GM19372 (cell line): ENCODE measurements at regions not wholly inside any gene's neighbourhood (a gene's known extent, or its start where the extent isn't known, plus 50 kb on each side); places are given as distances from the start of the nearest gene placed in this dataset.

Source experiments
- ATAC-seq: cut with Tn5 transposase; IDR thresholded peaks from one replicate; pipeline ENCODE4 v1.9.1; 2021; ENCODE audit warnings: mild to moderate bottlenecking, low read depth, moderate library complexity; ENCODE audit not compliant: unreplicated experiment

DNA sequence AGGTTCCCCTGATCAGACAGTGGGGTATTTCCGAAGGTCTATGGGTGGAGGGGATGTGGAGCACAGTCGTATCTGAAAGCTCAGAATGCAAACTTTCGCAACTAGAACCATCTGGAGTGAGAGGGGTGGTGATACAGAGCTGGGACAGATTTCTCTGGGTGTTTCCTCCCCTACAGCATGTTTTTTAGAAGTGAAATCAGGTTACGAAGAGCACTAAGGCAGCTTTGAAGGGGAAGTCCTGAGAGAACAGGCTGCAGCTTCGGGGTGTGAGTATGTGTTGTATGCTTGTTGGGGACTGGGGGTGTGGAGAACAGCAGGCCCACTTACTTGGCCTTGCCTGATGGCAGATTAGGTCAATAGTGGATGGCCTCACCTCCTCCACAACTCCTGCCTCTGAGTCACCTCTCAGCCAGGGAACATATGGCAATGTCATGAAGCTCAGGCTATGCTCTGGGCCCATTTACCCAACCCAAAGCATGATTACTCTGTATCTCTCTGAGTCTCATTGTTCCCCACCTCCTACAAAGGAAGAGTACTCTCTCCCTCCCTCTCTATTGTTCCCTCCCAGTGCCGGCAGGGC lies 107.2 kb upstream of the RASGRP1 start:
- ATAC-seq, result peak; percentile 60

DNA sequence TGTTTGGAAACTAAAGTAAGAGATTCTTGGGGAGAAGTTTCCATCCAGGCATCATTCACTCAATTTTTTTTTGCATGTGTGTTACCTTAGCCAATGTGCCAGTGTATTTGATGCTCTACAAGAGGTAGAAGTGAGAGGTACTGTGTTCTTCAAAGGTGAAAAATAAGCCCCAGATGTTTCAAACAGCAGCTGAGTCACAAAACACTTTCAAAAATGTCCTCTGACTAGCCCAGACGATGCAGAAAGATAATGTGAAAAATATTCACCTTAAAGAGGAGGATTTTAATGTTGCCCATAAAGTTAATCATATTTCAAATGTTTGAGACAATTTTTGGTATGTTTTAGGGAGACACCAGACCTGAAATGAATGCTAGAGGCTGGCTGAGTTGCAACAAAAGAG lies 107.7 kb upstream of the RASGRP1 start:
- no peak for ATAC-seq

DNA sequence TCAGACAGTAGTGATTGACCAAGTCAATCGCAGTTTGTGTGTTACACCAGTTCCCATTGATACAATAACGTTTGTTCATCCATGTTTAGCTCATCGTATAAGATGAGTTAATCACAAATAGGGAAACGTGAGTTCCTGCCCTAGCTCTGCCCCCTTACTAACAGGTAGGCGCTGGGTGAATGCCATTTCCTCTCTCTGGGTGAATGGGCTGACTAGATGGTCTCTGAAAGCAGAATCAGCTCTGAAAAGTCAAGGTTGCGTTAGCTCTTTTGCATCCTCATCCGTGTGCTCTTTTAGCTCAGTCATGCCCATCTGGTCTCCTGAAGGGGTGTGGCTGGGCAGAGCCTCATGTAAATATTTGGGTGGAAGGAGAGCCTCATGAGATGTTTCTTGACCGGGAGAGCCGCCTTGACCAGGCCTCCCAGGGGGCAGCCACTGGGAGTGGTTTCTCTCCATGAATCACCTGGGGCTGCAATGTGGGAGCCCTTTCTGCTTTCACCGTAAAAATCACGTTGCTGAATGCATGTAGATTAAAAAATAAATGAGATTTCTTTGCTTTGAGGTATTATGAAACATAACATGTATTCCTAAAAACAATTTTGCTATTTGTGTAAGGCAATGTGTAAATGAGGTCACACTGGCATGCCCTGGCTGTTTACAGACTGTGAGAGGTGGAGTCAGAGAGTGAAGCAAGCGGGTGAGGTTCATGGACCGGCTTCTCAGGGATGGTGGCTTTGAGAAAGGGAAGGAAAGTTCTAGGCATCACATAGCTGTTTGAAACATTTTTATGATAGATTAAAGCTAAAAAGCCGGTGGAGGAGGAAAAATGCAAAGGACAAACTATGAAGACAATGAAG lies 108.4 kb upstream of the RASGRP1 start:
- no peak for ATAC-seq

DNA sequence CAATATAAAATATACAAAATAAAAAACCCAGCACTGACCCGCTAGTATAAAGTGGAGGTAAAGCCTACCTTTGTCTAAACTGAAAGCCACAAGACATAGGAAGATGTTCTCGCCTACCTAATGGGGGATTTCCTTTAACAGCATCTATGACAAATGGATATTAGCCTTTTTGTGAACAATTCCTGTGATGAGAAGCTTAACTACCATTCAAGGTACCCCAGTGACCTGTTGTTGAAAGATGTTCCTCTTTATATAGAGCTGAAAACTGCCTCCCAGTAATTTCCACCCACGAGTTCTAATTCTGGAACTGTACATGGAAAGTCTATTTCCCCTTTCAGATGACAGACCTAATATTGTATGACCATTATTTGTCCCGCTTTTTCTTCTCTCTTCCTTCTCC lies 109.8 kb upstream of the RASGRP1 start:
- ATAC-seq, result no peak

DNA sequence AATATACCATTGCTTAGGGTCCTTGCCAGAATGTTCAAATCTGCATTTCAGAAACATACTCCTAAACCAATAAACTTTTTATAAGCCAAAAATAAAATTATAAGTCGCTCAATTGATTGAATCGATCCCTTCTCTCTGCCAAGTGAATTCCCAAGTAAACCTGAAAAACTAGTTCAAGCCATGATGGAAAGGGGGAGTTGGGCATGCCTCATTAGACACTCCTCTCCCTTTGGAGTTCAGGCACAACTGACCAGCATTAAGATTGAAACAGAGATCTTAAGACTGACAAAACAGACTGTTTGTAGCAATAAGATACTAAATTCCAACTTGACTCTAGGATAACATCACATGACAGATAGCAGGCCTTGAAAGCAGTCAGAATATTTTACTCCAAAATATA lies 113.7 kb upstream of the RASGRP1 start:
- ATAC-seq, result no peak

DNA sequence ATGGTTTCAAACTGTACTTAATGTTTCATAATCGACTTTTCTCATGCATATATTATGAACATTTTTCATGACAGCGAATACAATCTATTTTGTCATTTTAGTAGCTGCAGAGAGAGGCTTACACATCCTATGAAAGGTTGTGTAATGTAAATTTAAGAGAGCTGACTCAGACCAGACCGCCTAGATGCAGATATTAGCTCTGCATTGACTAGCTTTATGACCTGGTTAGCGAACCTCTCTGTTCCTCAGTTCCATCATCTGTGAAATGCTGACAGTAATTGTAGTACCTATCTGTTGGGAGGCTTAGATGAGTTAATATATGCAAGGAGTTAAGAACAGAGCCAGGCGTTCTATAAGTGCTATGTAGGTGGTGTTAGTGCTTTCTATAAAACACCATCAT lies 116.2 kb upstream of the RASGRP1 start:
- ATAC-seq, result no peak

DNA sequence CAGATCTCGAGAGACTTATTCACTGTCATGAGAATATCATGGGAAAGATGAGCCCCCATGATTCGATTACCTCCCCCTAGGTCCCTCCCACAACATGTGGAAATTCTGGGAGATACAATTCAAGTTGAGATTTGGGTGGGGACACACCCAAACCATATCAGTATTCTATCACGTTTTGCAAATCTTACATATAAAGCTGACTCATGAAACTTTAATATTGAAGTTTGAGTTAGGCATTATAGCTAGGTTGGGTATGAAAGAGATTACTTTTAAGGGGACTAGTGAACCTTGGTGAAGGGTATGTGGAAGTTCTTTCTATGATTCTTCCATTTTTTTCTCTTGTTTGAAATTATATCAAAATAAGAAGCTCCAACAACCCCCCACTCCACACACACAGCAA lies 117.7 kb upstream of the RASGRP1 start:
- no peak for ATAC-seq

DNA sequence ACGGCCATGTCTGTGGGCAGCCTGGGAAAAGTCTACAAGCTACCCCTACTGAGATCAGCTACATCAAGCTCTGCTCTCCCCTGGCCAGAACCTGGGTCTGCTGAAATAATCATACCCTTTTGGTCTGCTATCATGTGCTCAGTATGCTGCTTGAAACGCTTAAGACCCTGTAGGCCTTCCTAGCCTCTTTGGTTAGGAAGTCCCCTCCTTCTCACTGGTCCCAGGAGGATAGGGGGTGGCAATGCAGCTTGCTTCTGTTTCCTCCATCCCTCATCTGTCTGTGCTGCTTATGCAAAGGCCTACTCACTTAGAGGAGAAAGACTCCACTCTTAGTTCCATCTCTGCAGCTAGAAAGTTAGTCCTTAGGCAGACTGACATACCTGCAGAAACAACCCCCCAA lies 118.2 kb upstream of the RASGRP1 start:
- ATAC-seq, result peak; percentile 26

DNA sequence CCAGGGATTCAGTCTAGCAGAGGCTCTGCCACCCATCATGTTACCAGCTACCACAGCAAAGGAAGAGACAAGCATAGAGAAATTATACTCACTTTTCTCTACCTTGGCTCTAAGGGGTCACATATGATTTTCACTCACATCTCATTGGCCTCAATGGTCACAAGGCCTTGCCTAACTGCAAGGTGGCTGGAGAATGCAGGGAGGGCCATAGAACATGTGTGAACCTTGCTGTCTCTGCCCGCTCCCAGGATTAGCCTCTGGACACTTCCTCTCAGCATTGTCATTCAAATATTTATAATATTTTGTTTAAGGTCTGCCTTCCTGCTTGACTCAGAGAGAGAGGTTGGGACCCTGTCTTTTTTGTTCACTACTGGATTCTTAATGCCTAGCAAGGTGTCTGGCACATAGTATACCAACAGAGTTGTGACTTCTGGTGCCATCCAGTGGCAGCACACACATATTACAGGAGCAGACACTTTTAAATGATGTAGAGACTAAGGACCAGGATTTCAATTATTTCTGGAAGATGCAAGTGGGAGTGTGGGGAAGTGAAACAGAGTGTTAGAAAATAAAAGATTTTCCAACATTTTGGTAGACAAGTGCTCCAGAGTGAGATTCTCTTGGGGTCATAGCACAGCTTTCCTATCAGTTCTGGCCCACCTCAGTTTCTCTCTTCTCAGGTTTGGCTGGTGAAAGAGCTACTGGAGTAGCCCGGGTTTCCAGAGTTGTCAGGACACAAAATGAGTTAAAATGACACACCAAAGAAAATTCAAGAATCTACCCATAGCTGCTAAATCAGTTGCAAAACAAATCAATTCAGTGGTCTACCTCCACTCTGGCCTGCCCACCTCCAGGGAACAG lies 119.0 kb upstream of the RASGRP1 start:
- peak; percentile 78 for ATAC-seq

DNA sequence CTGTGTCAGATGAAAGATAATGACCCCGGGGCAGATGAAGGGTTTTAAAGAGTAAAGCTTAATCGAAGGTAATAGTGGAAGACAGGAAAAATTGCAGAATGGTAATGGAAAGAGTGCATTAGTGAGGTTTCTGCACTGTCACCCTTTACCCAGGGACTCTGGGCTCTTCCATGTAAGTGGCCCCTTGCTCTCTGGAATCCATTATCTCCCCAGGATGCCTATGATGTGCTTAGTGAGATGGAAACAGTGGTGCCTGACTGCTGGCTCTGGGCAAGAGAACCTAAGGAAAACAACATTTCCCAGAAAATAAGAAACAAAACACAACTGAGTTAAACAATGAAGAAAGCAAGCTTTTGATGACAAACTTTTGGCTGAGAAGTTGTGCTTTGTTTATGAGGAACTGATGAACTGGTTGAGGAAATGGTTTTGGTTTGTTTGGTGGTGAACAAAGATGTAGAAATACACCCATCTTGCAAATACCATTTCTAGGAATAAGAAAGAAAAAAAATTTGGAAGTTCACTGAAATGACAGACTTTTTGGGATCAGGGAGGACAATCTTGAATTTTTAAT lies 119.9 kb upstream of the RASGRP1 start:
- no peak for ATAC-seq

DNA sequence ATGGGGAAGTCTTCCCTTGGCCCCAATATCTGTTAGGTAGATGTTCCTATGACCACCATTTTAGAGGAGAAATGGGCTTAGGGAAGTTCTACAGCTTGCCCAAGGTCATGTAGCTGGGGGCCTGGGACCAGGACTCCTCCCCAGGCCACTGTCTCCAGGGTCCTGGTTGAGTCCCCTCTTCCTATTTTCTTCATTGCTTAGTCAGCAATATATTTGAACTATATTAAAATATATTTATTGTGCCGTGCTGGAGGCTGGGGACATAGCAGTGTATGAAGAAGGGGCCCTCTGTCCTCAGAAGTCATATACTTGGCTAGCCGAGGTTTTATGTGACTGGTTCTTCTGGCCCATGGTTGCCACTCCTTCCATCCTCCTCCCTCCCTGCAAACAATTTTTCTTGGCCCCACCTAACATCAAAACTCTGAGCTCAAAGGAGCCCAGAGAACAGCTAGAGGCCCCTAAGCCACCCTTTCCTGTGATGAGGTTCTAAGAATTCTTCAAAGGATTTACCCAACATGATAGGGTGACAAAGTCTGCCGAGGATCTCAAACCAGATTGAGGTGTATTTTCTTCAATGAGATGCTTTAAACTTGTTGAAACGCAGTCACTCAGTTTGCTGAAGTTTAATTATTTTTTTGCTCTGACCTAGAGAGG lies 121.2 kb upstream of the RASGRP1 start:
- ATAC-seq, result no peak

DNA sequence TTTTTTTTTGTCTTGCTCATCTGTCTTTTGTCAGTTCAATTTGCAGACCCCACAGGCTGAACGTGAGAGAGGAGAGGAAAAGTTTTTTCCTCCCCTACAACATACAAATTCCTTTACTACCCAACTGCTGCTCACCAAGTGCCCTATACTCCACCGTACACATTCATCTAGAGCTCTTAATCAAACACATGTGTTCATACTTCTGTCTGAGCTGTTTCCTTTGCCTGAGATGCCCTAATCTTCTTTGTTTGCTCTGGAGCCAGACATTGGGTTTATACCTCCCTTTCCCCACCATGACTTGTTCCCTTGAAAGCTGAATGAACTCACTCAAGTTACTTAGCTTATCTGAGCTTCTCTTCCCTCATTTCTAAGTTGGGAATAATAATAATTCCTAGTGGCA lies 122.7 kb upstream of the RASGRP1 start:
- ATAC-seq, result no peak

DNA sequence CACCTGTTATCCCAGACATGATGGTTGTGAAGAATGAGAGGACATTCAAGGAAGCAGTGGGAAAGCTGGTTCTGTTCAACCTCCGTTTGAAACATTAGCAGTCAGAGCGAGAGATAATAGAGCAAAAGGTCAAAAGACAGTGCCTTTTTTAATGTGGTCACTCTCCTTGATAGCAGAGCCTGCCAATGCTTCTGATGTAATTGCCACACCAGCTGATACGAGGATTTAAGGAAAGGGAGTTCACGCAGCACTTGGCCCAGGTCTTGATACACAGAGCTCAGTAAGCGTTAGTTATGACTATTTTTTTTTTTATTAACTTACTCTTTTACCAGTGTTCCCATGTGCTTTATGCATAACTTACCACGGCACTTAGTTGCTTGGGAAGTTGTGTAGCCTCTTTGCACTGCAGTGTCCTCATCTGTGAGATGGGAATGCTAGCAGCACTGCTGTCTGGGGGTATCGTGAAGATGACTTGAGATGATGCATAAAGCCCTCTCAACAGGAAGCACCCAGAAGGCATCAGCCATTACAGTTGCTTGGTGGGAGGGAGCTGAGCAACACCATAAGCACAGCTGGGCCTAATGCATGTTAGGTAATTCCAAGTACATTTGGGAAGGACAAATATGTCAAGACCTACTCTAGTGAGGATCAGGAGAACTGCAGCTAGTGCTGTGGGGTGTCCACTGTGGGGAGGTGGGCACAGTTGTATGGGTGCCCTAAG lies 123.3 kb upstream of the RASGRP1 start:
- no peak for ATAC-seq

DNA sequence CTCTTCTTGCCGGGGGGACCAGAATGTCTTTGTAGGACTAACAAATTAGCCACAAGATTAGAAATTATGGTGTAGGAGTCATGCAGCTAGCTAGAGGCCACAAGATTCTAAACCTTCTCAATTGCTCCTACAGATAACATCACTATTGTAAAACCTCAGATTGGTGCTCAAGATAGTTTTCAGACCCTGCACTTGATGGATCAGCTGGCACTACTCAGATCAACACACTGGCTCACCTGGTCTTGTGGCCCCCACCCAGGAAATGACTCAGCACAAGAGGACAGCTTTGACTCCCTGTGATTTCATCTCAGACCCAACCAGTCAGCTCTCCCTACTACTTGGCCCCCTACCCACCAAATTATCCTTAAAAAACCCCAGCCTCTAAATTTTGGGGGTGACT lies 124.1 kb upstream of the RASGRP1 start:
- no peak for ATAC-seq

DNA sequence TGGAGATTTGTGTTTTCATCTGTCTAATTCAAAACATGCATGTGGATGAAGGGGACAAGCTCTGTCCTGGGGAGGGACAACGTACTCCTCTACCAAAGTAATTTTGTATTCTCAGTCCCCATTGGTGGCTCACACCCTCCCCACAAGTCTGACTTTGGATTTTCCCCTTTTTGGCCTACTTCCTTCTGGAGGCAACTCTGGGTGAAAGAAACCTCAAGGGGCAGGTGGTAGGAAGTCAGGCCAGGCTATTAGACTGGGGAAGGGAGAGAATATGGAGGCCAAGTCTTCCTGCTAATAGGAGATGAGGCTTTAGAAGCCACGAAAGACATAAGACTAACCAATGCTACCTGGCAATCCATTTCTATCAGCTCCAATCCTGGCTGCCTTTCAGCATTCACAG lies 124.9 kb upstream of the RASGRP1 start:
- no peak for ATAC-seq

DNA sequence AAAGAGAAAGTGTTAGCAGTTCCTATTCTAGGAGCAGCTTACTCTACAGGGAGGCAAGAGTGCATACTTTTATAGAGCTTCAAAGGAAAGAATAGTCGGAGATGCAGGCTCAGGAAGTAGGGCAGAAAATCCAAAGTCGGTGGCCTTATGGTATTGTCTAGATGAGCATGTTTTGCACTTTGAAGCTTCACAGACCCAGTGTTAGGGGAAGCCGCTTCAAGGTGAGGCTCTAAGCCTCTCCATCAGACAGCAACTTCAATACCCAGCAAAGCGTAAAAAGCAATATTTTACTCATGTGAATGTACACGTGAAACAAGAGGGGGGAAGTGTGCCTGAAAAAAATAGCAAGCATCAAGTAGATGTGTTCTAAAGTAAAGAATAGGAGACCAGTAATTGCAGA lies 125.6 kb upstream of the RASGRP1 start:
- no peak for ATAC-seq

DNA sequence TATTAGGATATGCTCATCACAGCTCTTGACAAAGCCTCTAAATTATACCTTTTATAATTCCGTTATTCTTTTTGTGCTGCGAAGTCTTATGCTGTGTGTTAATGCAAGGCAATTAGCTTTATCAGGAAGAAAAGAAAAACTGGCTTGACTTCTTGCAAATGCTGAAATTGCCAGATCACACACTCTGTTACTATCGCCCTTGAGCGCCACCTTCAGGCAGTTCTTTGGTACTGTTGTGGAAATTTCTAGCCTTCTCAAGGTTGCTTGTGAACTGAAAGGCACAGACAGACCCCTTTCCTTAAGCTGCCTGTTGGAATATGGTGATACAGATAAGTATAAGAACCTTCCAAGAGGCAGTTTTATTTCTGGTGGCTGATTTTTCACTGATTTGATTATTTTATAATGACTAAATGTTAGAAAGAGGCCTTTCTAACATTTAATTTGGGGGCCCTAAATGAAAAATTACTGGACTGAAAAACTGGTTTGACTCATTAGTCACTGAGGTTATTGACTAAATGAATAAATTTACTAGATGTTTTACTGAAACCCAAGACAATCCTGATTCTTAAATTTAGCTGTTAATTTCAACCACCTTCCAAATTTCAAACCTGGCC lies 126.2 kb upstream of the RASGRP1 start:
- no peak for ATAC-seq

DNA sequence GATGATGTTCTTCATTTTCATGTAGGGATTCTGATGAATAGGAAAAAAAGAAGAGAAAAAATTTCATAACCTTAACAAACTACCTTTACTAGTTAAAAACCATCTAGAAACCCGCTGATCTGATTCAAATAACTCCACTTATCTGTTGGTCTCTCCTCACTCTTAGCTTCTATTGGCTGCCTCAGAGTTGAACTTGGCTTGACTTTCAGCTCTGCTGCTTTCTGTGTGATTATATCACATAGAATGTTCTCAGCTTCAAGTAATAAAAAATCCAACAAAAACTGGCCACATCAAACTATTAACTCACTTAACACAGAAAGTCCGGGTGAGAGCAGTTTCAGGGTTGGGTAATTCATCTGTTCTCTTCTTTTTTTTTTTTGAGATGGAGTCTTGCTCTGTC lies 126.8 kb upstream of the RASGRP1 start:
- no peak for ATAC-seq

DNA sequence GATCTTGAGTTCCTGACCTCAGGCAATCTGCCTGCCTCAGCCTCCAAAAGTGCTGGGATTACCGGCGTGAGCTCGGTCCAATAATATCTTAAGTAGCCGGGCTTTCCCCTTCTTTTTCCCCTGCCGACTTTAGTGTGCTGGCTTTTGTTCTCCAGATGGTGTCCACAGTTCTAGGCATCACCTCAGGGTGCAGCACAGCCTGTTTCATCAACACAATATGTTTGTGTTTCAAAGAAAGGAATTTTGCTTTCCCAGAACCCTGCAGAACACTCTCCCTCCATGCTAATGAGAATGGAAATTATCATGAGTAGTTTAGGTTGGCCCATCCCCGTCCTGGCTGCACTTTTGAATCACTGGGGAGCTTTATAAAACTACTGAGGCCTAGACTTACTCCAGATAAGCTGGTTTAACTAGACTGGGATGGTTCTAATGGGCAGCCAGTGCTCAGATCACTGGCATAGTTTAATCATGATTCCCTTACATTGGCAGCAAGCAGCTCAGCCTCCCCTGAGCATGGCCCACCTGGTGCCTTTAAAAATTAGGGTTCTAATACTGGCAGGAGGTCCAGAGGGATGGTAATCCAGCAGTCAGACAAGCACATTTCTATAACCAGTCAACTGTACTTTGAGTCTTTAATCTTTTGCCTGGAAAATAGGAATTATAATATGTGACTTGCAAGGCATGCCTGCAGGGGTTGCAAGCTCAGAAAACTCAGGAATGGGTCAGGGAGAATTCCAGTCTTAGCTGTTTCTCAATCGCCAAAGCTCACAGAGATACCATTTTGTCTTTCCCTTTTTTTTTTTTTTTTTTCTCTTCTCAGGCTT lies 127.6 kb upstream of the RASGRP1 start:
- ATAC-seq, result no peak
